CD4-positive, alpha-beta T cell treated with Interleukin-4 for 1 hour (primary cell): ENCODE measurements at regions not wholly inside any gene's neighbourhood (a gene's known extent, or its start where the extent isn't known, plus 50 kb on each side); places are given as distances from the start of the nearest gene placed in this dataset.
A peak's percentile ranks its signal among the peaks of the same experiment; 100 is the strongest.

Experiments used
- DNase-seq, 2 donors: peaks; one replicate each; pipeline ENCODE4 v3.0.0-alpha.2; 2020 to 2022

- no peak for DNase-seq
Observed at GRCh38 chr2:9757501-9758264, 85.6 kb upstream of the TAF1B start.

GRCh38 chr2:9758741-9759140, 84.5 kb upstream of the TAF1B start:
- no peak for DNase-seq

GRCh38 chr2:9760069-9760901, 83.0 kb upstream of the TAF1B start:
- DNase-seq = no peak

GRCh38 chr2:9760902-9761228, 82.4 kb upstream of the TAF1B start:
- DNase-seq = no peak

GRCh38 chr2:9761577-9761976, 81.7 kb upstream of the TAF1B start:
- DNase-seq = no peak

GRCh38 chr2:9762164-9762563, 81.1 kb upstream of the TAF1B start:
- DNase-seq = no peak

- no peak for DNase-seq
Observed at GRCh38 chr2:9762941-9763340, 80.3 kb upstream of the TAF1B start.

- DNase-seq = no peak
Observed at GRCh38 chr2:9763356-9764152, 79.7 kb upstream of the TAF1B start.

GRCh38 chr2:9764153-9764778, 79.0 kb upstream of the TAF1B start:
- no peak for DNase-seq

- DNase-seq = no peak
Observed at GRCh38 chr2:9765611-9766531, 77.4 kb upstream of the TAF1B start.

- no peak for DNase-seq
Observed at GRCh38 chr2:9767656-9768281, 75.5 kb upstream of the TAF1B start.

GRCh38 chr2:9768388-9768787, 74.9 kb upstream of the TAF1B start:
- no peak for DNase-seq

- DNase-seq = no peak
Observed at GRCh38 chr2:9769171-9770005, 73.9 kb upstream of the TAF1B start.

- DNase-seq = no peak
Observed at GRCh38 chr2:9770006-9770307, 73.3 kb upstream of the TAF1B start.

- DNase-seq = peak; percentile 57 to 72
Observed at GRCh38 chr2:9770308-9771100, 72.8 kb upstream of the TAF1B start.

GRCh38 chr2:9771101-9771449, 72.2 kb upstream of the TAF1B start:
- no peak for DNase-seq

- DNase-seq = no peak
Observed at GRCh38 chr2:9771481-9772017, 71.7 kb upstream of the TAF1B start.

GRCh38 chr2:9772035-9772998, 71.0 kb upstream of the TAF1B start:
- no peak for DNase-seq
